Osteocyte (in vitro differentiated cells): ENCODE measurements at regions not wholly inside any gene's neighbourhood (a gene's known extent, or its start where the extent isn't known, plus 50 kb on each side); places are given as distances from the start of the nearest gene placed in this dataset.

Source experiments
- DNase-seq: peaks from one replicate; pipeline ENCODE4 v3.0.0; 2021; ENCODE audit warnings: mixed read lengths; ENCODE audit not compliant: unreplicated experiment; ENCODE audit errors: extremely low spot score
- H3K27ac Mint-ChIP-seq: one replicate; pipeline ENCODE4 v1.8.0; 2021; ENCODE audit warnings: mild to moderate bottlenecking, mixed read lengths; ENCODE audit not compliant: unreplicated experiment
- H3K27me3 Mint-ChIP-seq: one replicate; pipeline ENCODE4 v1.8.0; 2021; ENCODE audit warnings: mixed read lengths; ENCODE audit not compliant: unreplicated experiment
- H3K36me3 Mint-ChIP-seq: one replicate; pipeline ENCODE4 v1.8.0; 2021; ENCODE audit warnings: mixed read lengths; ENCODE audit not compliant: unreplicated experiment
- H3K4me1 Mint-ChIP-seq: one replicate; pipeline ENCODE4 v1.8.0; 2021; ENCODE audit warnings: mixed read lengths; ENCODE audit not compliant: unreplicated experiment
- H3K4me3 Mint-ChIP-seq: one replicate; pipeline ENCODE4 v1.8.0; 2021; ENCODE audit warnings: mild to moderate bottlenecking, moderate library complexity, mixed read lengths; ENCODE audit not compliant: unreplicated experiment
- H3K9me3 Mint-ChIP-seq: one replicate; pipeline ENCODE4 v1.8.0; 2021; ENCODE audit warnings: mixed read lengths; ENCODE audit not compliant: unreplicated experiment
- TF ChIP-seq, protein P1 (sequence below): fragments of 200-600 bp; sonication (generic); IDR thresholded peaks from 2 replicates; pipeline ENCODE4 v1.5.0; 2021; ENCODE audit warnings: antibody characterized with exemption, mild to moderate bottlenecking, moderate library complexity

DNA sequence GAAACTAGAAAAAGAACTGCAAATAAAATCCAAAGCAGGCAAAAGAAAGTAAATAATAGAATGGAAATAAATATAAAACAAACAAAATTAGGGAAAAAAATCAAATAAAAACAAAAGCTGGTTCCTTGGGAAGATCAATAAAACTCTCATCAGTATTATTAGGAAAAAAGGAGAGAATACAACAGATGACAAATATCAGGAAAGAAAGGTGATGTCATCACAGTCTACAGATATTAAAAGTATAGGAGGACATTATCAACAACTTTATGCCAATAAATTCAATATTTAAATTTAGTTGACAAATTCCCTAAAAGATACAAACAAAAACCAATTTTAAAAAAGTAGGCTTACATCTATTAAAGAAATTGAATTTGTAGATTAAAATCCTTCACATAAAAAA lies 107.4 kb upstream of the FOXN3 start:
- Mint-ChIP-seq H3K4me3 (no peak overlapping the region), H3K9me3 (peaks cover 20% of the 10 kb centered on the region), H3K27me3 (no peaks in the 10 kb centered on the region), H3K4me1 (peaks cover 5% of the 10 kb centered on the region), H3K36me3 (peaks cover 13% of the 10 kb centered on the region), H3K27ac (no peak overlapping the region)
- TF ChIP-seq, protein P1, sequence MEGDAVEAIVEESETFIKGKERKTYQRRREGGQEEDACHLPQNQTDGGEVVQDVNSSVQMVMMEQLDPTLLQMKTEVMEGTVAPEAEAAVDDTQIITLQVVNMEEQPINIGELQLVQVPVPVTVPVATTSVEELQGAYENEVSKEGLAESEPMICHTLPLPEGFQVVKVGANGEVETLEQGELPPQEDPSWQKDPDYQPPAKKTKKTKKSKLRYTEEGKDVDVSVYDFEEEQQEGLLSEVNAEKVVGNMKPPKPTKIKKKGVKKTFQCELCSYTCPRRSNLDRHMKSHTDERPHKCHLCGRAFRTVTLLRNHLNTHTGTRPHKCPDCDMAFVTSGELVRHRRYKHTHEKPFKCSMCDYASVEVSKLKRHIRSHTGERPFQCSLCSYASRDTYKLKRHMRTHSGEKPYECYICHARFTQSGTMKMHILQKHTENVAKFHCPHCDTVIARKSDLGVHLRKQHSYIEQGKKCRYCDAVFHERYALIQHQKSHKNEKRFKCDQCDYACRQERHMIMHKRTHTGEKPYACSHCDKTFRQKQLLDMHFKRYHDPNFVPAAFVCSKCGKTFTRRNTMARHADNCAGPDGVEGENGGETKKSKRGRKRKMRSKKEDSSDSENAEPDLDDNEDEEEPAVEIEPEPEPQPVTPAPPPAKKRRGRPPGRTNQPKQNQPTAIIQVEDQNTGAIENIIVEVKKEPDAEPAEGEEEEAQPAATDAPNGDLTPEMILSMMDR = no peak
- no peak for DNase-seq

DNA sequence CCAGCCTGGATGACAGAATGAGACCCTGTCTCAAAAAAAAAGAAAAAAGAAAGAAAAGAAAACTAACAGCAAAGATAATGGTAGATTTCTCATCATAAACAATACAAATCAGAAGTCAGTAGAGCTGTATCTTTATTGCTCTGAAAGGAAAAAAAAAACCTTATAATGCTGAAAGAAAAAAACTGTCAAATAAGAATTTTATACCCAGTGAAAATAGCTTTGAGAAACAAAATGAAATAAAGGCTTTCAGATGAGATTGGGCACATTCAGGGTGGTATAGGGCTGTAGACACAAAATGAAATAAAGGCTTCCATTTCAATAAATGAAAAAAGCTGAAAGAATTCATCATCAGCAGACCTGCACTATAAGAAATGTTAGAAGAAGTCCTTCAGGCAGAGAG lies 105.0 kb upstream of the FOXN3 start:
- Mint-ChIP-seq H3K4me1 (no peaks in the 10 kb centered on the region), H3K27me3 (no peaks in the 10 kb centered on the region), H3K9me3 (peaks cover 20% of the 10 kb centered on the region), H3K27ac (no peak overlapping the region), H3K36me3 (peaks cover 13% of the 10 kb centered on the region), H3K4me3 (no peak overlapping the region)
- DNase-seq = no peak
- TF ChIP-seq, protein P1 = no peak

DNA sequence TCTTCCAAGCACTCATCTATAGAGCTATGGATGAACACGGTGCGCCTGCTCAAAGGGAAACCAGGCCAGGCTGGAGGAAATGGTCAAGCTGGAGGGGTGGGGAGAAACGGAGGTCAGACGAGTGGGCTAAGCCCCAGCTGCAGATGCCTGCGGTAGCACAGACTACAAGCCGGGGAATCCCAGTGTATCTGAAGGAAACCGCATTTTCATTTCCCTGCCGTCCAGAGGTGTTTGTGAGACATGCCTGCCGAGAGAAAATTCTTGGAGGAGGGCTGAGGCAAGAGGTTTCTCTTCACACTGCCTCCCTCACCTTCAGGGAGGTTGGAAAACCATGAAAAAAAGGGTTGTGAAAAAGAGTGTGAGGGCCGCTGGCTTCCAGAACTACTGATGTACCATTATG lies 102.0 kb upstream of the FOXN3 start:
- Mint-ChIP-seq H3K27me3 (no peaks in the 10 kb centered on the region), H3K36me3 (peaks cover 15% of the 10 kb centered on the region), H3K4me1 (no peaks in the 10 kb centered on the region), H3K27ac (no peak overlapping the region), H3K4me3 (no peak overlapping the region), H3K9me3 (peaks cover 20% of the 10 kb centered on the region)
- peak; percentile 40 for DNase-seq
- TF ChIP-seq, protein P1 = no peak

DNA sequence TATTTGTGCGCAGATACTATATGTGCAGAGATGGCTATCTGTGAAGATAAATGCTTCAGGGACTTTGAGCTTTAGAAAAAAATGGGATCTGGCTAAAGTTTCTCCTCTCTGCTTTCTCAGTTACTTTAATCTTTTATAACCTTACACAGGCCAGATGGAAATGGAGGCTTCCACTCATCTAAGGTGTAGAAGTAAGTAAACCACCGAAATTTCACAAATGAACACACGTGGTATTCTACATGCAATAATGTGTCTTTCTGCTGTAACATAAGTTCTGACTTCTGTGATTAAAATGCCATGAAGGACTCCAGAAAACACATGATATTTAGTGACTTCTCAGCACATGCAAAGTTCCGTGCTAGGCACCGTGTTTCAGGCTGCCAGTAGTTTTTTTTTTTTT lies 99.1 kb upstream of the FOXN3 start:
- Mint-ChIP-seq H3K4me1 (peaks cover under 1% of the 10 kb centered on the region), H3K9me3 (peaks cover 4% of the 10 kb centered on the region), H3K36me3 (peaks cover 11% of the 10 kb centered on the region), H3K4me3 (no peak overlapping the region), H3K27ac (no peak overlapping the region), H3K27me3 (no peaks in the 10 kb centered on the region)
- no peak for DNase-seq
- TF ChIP-seq, protein P1 = no peak

DNA sequence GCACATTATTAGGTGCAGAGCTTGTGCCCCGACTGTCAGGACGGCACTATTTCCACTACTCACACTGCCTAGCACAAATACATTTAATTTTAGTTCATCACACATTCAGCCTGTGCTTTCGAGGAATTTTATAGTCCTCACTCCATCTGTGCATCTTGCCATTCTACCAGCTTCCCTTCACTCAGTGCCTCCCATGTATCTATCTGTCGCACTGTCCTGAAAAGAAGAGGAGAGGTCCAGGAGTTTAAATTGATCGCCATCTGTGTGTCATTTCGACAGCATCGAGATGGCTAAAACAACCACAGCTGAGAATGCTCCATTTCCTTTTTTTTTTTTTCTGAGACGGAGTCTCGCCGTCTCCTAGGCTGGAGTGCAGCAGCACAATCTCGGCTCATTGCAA lies 97.6 kb upstream of the FOXN3 start:
- Mint-ChIP-seq H3K4me3 (no peak overlapping the region), H3K4me1 (peaks cover 12% of the 10 kb centered on the region), H3K27ac (no peak overlapping the region), H3K36me3 (peaks cover 7% of the 10 kb centered on the region), H3K27me3 (no peaks in the 10 kb centered on the region), H3K9me3 (peaks cover 4% of the 10 kb centered on the region)
- no peak for DNase-seq
- TF ChIP-seq, protein P1 = no peak
